Urinary bladder (tissue), 3 donors: ENCODE measurements at regions not wholly inside any gene's neighbourhood (a gene's known extent, or its start where the extent isn't known, plus 50 kb on each side); places are given as distances from the start of the nearest gene placed in this dataset.
"Not testable (repeated sequence)": the region's sequence is repeated elsewhere in the genome, so short reads cannot be mapped to it uniquely, and the experiment has no call there.

Experiments used
- DNase-seq: peaks from one replicate; pipeline ENCODE4 v3.0.0-alpha.2; 2015; ENCODE audit errors: extremely low spot score
- H3K27ac ChIP-seq: one replicate; pipeline ENCODE4 v1.5.1; 2013; ENCODE audit warnings: low read depth, mild to moderate bottlenecking, moderate library complexity
- H3K36me3 ChIP-seq: one replicate; pipeline ENCODE4 v1.6.1; 2013; ENCODE audit warnings: mild to moderate bottlenecking, moderate library complexity; ENCODE audit not compliant: insufficient read depth
- H3K4me1 ChIP-seq: one replicate; pipeline ENCODE4 v1.6.1; 2013; ENCODE audit warnings: mild to moderate bottlenecking, moderate library complexity; ENCODE audit not compliant: insufficient read depth
- H3K4me3 ChIP-seq: one replicate; pipeline ENCODE4 v1.5.1; 2013; ENCODE audit warnings: low read depth, low read length
- WGBS: extraction: QIAGEN DNeasy Blood & Tissue Kit; methylation state at CpG from one replicate; pipeline ENCODE4 v1.1.7; 2013; 5-methylcytosine and 5-hydroxymethylcytosine counted together
- donor health status: healthy with polysubstance abuse.
- donor health status: healthy.

DNA sequence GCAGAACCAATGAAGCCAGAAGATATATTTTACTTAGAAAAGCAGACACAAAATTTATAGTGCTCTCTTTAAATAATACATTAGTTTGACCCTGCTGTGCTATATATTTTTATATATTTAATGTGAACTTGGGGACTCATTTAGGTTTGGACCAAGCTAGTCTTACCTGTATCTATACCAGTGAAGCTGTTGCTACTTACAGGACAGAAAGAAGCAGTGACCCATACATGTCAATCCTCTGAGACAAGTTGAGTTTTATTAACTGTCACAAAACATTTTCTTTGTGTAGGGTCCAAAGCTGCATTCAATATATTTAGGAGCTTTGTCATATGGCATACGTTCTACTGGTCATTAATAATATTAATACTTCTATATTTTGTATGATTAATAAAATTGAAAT lies 327.7 kb upstream of the NUDT12 start:
- no peak overlapping the region for H3K4me3 ChIP-seq
- no peak for DNase-seq
- no peak overlapping the region for H3K27ac ChIP-seq
- no peaks in the 10 kb centered on the region for H3K4me1 ChIP-seq
- H3K36me3 ChIP-seq, result no peaks in the 10 kb centered on the region
- 82% methylated on average over 1 of the region's 1 CpG for WGBS

DNA sequence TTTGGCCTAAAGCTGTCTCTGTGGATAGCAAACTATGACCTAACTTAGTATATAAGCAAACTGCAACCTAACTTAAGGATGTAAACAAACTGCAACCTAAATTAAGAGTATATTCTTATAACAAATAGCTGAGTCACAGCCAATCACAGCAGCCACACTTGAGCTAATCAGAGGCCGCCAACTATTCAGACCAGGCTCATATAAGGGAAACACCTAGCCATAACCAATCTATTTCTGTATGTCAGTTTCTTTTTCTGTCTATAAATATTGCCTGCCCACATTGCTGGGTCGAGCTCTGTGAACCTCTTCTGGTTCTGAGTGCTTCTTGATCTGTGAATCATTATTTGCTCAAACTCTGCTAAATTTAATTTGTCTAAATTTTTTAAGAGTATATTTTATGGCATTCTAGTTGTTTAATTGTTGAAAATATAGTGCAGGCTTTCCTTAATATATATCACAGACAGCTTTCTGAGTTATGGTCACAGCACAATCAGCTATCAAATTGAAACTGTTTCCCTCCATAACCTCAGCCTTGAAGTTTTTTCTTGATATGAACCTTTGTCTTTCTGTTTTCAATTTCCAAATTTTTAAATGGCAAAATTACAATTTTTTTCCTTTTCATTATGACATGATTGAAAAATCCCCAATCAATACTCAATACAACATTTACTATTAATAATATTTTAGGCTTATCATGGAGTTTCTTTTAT lies 327.1 kb upstream of the NUDT12 start:
- Histone ChIP-seq H3K27ac (no peak overlapping the region), H3K4me1 (no peaks in the 10 kb centered on the region), H3K4me3 (no peak overlapping the region), H3K36me3 (no peaks in the 10 kb centered on the region)
- 77% methylated on average over 2 of the region's 2 CpGs for WGBS
- DNase-seq, result no peak

DNA sequence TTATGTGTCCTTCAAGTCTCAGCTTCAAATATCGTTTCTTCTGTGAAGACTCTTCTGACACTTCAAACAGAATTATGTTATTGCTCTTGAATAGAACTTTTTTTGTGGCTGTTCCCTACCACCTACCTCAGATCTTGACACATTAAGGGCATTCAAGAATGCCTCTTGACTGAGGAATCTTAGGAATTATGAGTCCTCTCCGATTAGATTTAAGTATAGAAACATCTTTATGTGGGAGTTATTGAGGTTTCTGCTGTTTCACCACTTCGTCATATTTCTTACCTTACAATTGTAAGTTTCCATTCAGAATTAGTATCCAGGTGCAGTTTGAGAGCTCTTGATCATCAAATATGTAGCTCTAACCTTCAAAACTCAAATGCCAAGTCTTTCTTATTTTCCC lies 324.2 kb upstream of the NUDT12 start:
- H3K27ac ChIP-seq, result no peak overlapping the region
- no peak for DNase-seq
- WGBS, result 84% methylated on average over 3 of the region's 3 CpGs
- no peaks in the 10 kb centered on the region for H3K4me1 ChIP-seq
- no peak overlapping the region for H3K4me3 ChIP-seq
- no peaks in the 10 kb centered on the region for H3K36me3 ChIP-seq

DNA sequence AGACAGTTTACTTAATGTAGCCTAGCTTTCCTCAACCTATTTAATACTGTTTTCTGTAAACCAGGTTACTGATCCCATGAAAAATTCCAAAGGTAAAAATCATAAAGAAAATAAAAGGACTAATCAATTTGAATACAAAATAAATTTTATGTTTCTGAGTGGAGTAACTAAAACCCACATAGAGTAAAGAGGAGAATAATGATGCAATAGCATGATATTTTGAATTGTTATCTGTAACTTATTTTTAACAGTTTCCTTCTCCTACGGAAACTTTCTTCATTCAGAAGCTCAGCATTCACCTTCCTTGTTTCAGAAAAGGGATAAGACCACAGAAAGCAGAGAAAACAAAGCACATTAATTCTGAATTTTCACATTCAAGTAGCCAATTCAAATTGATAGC lies 320.6 kb upstream of the NUDT12 start:
- H3K4me1 ChIP-seq, result no peaks in the 10 kb centered on the region
- no peak for DNase-seq
- WGBS, result 83% methylated on average over 1 of the region's 1 CpG
- no peak overlapping the region for H3K27ac ChIP-seq
- H3K4me3 ChIP-seq, result no peak overlapping the region
- no peaks in the 10 kb centered on the region for H3K36me3 ChIP-seq

DNA sequence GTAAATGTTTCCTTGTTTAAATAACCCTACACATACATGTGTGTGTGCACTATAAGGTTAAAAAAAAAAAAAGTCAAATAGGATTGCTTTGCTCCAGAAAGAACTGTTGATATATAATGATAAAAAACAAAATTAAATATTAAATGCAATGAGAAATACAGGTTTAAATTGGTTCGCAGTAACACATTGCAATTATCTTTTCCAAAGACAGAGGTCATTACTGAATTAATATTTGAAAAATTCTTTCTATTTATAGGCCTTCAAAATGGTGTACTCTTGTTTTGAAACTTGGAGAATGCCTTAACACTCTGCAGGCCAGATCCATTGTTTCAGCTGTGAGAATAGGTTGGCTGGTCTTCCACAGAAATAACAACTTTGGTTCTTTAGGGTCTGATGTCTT lies 319.0 kb upstream of the NUDT12 start:
- H3K4me1 ChIP-seq, result no peaks in the 10 kb centered on the region
- WGBS, result 96% methylated on average over 1 of the region's 1 CpG
- no peak for DNase-seq
- no peak overlapping the region for H3K4me3 ChIP-seq
- H3K27ac ChIP-seq, result no peak overlapping the region
- no peaks in the 10 kb centered on the region for H3K36me3 ChIP-seq

DNA sequence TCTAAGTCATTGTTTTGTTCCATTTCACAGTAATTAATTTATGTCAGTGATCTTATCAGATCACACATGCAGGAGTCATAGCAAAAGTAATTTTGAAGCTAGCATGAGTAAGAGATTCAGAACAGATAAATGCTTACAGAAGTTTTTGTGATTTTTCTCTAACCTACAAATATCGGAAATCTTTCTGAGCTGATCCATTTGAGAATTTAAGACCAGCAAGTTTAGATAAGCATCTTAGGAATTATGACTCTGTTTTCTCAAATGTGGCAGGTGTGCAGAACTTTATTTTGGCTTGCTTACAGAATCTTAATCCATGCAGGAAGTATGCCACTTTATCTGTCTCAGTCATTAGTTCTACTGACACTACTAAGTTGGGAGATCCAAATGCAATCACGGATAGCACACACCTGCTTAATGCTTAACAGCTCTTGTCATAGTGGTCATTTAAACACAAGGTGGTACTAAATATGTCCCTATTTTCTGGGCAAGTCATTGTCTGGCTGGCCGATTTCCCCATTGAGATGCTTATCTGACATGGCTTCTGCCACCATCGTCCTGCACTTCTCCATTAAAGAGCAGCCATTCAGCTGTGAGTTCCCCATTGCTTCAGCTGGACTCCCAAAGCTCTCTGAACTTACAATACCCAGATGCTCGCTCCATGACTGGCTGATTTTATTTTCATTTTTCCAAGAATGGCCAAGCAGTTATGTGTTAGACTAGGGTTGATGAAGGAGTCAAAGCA lies 305.4 kb upstream of the NUDT12 start:
- Histone ChIP-seq H3K4me1 (no peaks in the 10 kb centered on the region), H3K4me3 (no peak overlapping the region), H3K27ac (no peak overlapping the region), H3K36me3 (peaks cover 2% of the 10 kb centered on the region)
- 66% methylated on average over 5 of the region's 5 CpGs for whole genome bisulfite sequencing
- no peak for DNase-seq

DNA sequence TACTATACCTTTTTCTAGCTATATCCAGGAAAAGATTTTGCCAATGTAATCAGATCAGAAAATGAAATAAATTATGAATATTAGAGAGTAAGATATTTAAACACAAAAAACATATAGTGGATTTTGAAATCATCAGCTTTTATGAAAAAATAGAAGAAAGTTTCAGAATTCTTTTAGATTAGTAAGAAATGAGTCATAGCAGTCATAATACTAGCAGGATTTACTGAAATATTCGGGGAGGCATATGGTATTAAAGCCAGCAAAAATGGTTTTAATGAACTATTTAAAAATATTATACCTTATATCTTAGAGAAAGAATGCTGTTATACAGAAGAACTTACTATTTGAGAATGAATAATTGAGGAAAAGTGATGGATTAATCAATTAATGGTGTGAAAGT lies 303.6 kb upstream of the NUDT12 start:
- no peak overlapping the region for H3K4me3 ChIP-seq
- peaks cover 2% of the 10 kb centered on the region for H3K36me3 ChIP-seq
- no peak for DNase-seq
- H3K27ac ChIP-seq, result no peak overlapping the region
- H3K4me1 ChIP-seq, result no peaks in the 10 kb centered on the region
- WGBS, result 73% methylated on average over 1 of the region's 1 CpG

DNA sequence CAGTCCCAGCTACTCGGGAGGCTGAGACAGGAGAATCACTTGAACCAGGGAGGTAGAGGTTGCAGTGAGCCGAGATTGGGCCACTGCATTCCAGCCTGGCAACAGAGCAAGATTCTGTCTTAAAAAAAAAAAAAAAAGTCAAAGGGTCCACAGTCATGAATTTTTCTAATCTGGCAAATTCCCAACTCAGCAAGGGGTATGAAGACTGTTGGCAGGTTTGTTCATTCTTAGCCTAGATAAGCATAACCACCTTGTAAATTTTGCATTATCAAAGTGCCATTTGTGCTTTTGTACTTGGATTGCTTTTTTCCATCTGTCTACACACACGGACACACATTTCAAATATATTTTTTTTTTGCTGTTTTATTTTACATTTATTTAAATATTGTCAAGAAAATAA lies 299.8 kb upstream of the NUDT12 start:
- H3K4me3 ChIP-seq, result no peak overlapping the region
- H3K27ac ChIP-seq, result no peak overlapping the region
- DNase-seq, result no peak
- no peaks in the 10 kb centered on the region for H3K36me3 ChIP-seq
- H3K4me1 ChIP-seq, result no peaks in the 10 kb centered on the region
- WGBS, result 73% methylated on average over 3 of the region's 3 CpGs

DNA sequence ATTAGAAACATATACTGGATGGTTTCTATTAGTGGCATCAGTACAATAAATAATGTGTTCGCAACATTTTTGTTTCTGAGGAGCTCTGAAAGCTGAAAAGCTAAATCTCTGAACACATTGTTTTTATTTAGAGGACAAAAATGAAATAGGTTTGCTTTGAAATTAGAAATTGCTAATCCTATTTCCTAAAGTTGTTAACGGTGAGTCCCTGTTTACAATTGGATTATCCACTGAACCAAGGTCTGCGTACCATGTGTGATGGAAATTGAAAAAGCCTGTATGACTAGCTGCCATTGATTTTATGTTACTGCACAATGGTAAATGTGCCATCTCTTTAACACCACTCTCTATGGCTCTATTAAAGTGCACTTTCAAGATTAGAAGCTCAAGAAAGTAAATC lies 297.7 kb upstream of the NUDT12 start:
- 63% methylated on average over 3 of the region's 3 CpGs for WGBS

DNA sequence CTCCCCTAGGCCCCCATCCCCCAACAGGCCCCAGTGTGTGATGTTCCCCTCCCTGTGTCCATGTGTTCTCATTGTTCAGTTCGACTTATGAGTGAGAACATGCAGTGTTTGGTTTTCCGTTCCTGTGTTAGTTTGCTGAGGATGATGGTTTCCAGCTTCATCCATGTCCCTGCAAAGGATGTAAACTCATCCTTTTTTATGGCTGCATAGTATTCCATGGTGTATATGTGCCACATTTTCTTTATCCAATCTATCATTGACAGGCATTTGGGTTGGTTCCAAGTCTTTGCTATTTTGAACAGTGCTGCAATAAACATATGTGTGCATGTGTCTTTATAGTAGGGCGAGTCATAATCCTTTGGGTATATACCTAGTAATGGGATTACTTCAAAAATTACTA lies 295.8 kb upstream of the NUDT12 start:
- not testable (repeated sequence) for H3K36me3 ChIP-seq, H3K4me3 ChIP-seq, H3K27ac ChIP-seq, DNase-seq, H3K4me1 ChIP-seq
- WGBS, result 91% methylated on average over 3 of the region's 3 CpGs

More for the DNA sequence above, 297.7 kb upstream of the NUDT12 start:
- Histone ChIP-seq H3K27ac (no peak overlapping the region), H3K4me1 (no peaks in the 10 kb centered on the region), H3K4me3 (no peak overlapping the region), H3K36me3 (no peaks in the 10 kb centered on the region)
- no peak for DNase-seq

DNA sequence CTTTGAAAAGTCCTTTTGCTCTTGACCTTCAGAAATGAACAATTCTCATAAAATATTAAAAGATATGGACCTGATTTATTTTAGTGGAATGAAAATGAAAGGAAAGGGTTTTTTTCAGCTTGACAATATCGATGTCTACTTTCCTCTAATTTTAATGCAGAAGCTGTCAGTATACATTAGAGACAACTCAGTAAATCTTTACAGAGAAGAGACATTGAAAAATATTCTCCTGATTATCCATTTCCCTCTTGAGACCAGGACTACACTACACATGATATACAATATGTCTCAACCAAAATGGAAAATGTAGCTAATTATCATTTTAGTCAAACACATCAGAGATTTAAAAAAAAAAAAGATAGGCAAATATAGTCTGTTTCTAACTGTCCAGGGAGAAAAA lies 288.5 kb upstream of the NUDT12 start:
- WGBS, result 46% methylated on average over 1 of the region's 1 CpG
- H3K4me3 ChIP-seq, result no peak overlapping the region

DNA sequence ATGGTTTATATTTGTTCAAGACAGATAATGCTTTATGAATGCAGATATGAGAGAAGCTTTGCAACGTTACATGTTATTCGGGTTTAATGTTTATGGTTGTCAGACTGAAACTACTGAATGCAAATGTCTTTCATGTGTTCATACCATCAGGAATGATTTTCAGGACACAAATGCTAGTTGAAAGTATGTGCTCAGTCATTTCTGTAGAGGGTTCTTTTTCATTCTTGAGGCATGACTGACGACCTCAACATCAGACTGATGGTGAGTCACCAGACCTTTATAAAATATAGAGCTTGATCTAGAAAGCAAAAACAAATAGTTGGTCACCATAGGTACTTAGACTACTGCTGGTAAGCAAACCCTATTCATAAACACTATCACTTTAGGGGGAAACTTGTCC lies 287.3 kb upstream of the NUDT12 start:
- no peak for DNase-seq
- H3K27ac ChIP-seq, result no peak overlapping the region
- 66% methylated on average over 3 of the region's 3 CpGs for WGBS
- no peaks in the 10 kb centered on the region for H3K36me3 ChIP-seq
- no peak overlapping the region for H3K4me3 ChIP-seq
- no peaks in the 10 kb centered on the region for H3K4me1 ChIP-seq

More for the DNA sequence above, 288.5 kb upstream of the NUDT12 start:
- DNase-seq, result no peak
- Histone ChIP-seq H3K27ac (no peak overlapping the region), H3K4me1 (no peaks in the 10 kb centered on the region), H3K36me3 (no peaks in the 10 kb centered on the region)

DNA sequence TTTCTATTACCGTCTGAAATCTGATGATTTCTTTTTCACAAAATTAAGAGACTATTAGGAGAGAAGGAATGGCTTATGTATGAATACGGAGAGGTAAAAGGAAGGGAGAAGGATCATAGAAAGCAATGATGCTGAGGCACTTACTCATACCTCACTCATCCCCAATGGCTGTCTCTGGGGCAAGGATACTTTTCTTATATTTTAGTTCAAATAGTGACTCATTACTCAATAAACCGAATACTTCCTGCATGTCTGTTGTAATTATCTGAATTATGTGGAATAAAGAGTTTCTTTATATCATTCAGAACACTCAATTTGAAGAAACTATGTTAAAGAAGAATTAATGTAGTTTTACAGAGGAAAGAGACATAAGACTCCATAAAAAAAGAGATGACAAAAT lies 284.5 kb upstream of the NUDT12 start:
- Histone ChIP-seq H3K4me1 (no peaks in the 10 kb centered on the region), H3K27ac (no peak overlapping the region), H3K4me3 (no peak overlapping the region), H3K36me3 (no peaks in the 10 kb centered on the region)
- 89% methylated on average over 3 of the region's 3 CpGs for WGBS
- no peak for DNase-seq

DNA sequence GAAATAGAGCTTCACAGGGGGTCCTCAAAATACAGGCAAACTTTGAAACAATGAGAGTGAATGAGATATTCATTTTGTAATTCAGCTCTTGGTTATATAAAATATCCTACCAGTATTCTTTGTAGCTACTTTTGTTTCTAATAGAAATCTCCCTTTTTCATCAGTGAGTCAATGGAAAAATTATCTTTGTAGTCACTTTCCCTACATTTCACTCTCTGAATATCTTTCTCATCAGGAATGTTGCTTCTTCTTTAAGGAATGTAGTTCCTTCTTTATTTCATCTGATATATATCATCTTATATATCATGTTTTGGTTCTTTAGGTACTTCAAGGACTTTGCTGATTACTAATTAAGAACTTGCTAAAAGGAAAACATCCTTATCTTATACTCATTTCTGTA lies 280.3 kb upstream of the NUDT12 start:
- no peaks in the 10 kb centered on the region for H3K4me1 ChIP-seq
- DNase-seq, result no peak
- no peaks in the 10 kb centered on the region for H3K36me3 ChIP-seq
- H3K27ac ChIP-seq, result no peak overlapping the region
- no peak overlapping the region for H3K4me3 ChIP-seq
